ENCODE measurements at regions not wholly inside any gene's neighbourhood (a gene's known extent, or its start where the extent isn't known, plus 50 kb on each side); places are given as distances from the start of the nearest gene placed in this dataset.

GRCh38 chr12:45561488-45561887 lies 168.0 kb upstream of the ARID2 start:
- Histone ChIP-seq H3K9ac (ENCODE audit: low read length) (no peak overlapping the region), H3K27me3 (ENCODE audit: low read length) (no peaks in the 10 kb centered on the region), H2AFZ (ENCODE audit: low read length) (no peak overlapping the region), H3K27ac (ENCODE audit: low read length) (no peak overlapping the region), H3K4me2 (ENCODE audit: low read length) (no peak overlapping the region), H3K4me3 (ENCODE audit: low read length) (no peak overlapping the region), H3K4me1 (ENCODE audit: insufficient read depth, low read length) (no peaks in the 10 kb centered on the region), H3K79me2 (ENCODE audit: low read length) (no peaks in the 10 kb centered on the region), H4K20me1 (ENCODE audit: low read length) (no peaks in the 10 kb centered on the region), H3K9me2 (replicated peaks; ENCODE audit: low read length) (no peaks in the 10 kb centered on the region), H3K9me3 (ENCODE audit: low read length) (no peaks in the 10 kb centered on the region), H3K36me3 (ENCODE audit: low read depth, low read length) (no peaks in the 10 kb centered on the region), H3F3A (ENCODE audit: low read length, unreplicated experiment) (no peaks in the 10 kb centered on the region)
- CTCF ChIA-PET, result no interaction called here
- no TSS peak for BruUV-seq (replicated peaks)
- TF ChIP-seq EZH2 (IDR thresholded peaks at IDR 0.05; ENCODE audit: low read length, unreplicated experiment) (no peak), EZH2phosphoT487 (IDR thresholded peaks at IDR 0.05; ENCODE audit: borderline replicate concordance, low read length) (no peak)
- TF ChIP-seq, protein P1, sequence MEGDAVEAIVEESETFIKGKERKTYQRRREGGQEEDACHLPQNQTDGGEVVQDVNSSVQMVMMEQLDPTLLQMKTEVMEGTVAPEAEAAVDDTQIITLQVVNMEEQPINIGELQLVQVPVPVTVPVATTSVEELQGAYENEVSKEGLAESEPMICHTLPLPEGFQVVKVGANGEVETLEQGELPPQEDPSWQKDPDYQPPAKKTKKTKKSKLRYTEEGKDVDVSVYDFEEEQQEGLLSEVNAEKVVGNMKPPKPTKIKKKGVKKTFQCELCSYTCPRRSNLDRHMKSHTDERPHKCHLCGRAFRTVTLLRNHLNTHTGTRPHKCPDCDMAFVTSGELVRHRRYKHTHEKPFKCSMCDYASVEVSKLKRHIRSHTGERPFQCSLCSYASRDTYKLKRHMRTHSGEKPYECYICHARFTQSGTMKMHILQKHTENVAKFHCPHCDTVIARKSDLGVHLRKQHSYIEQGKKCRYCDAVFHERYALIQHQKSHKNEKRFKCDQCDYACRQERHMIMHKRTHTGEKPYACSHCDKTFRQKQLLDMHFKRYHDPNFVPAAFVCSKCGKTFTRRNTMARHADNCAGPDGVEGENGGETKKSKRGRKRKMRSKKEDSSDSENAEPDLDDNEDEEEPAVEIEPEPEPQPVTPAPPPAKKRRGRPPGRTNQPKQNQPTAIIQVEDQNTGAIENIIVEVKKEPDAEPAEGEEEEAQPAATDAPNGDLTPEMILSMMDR (conservative IDR thresholded peaks at IDR 0.05; ENCODE audit: low read depth, low read length), result no peak
- DNase-seq (no peak), ATAC-seq (no peak)
- intact Hi-C loops (cut with micrococcal nuclease), result no loop called here
- POLR2A ChIA-PET (ENCODE audit: unreplicated experiment), result no interaction called here

DNA sequence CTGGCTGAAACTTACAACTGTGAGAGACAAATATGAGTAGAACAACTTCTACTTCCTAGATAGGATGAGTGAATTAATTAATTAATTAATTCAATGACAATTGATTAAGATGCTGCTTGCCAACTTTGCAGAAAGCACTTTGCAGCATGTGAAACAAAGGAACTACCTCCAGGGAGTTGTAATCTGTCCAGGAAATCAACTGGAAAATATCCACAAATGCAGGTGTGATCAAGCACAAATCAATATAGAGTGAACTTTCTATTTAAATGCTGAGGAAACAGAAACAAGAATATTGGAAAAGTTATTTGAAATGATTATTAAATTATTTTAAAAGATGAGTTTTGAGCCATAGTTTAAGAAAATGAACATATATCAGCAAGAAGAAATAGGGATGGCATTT lies 163.9 kb upstream of the ARID2 start:
- BruUV-seq (replicated peaks), result no TSS peak
- no peaks in the 10 kb centered on the region for H3K9me2 ChIP-seq (replicated peaks; ENCODE audit: low read length)
- TF ChIP-seq, protein P1 (conservative IDR thresholded peaks at IDR 0.05; ENCODE audit: low read depth, low read length), result no peak
- no peak for TF ChIP-seq EZH2 (IDR thresholded peaks at IDR 0.05; ENCODE audit: low read length, unreplicated experiment)
- TF ChIP-seq EZH2phosphoT487 (IDR thresholded peaks at IDR 0.05; ENCODE audit: borderline replicate concordance, low read length), result no peak
- POLR2A ChIA-PET (ENCODE audit: unreplicated experiment), result no interaction called here
- CTCF ChIA-PET, result no interaction called here
- no peaks in the 10 kb centered on the region for H4K20me1 ChIP-seq (ENCODE audit: low read length)
- no peaks in the 10 kb centered on the region for H3K36me3 ChIP-seq (ENCODE audit: low read depth, low read length)
- no peaks in the 10 kb centered on the region for H3K79me2 ChIP-seq (ENCODE audit: low read length)
- H3F3A ChIP-seq (ENCODE audit: low read length, unreplicated experiment), result no peaks in the 10 kb centered on the region
- no peak overlapping the region for H3K27ac ChIP-seq (ENCODE audit: low read length)
- no peak overlapping the region for H3K4me2 ChIP-seq (ENCODE audit: low read length)
- no peak for ATAC-seq
- H3K4me1 ChIP-seq (ENCODE audit: insufficient read depth, low read length), result no peaks in the 10 kb centered on the region
- H3K27me3 ChIP-seq (ENCODE audit: low read length), result no peaks in the 10 kb centered on the region
- no peaks in the 10 kb centered on the region for H3K9me3 ChIP-seq (ENCODE audit: low read length)
- H3K4me3 ChIP-seq (ENCODE audit: low read length), result no peak overlapping the region
- intact Hi-C loops (cut with micrococcal nuclease), result no loop called here
- DNase-seq, result no peak
- no peak overlapping the region for H3K9ac ChIP-seq (ENCODE audit: low read length)
- no peak overlapping the region for H2AFZ ChIP-seq (ENCODE audit: low read length)

GRCh38 chr12:45566257-45566656 lies 163.2 kb upstream of the ARID2 start:
- Histone ChIP-seq H3K27ac (ENCODE audit: low read length) (no peak overlapping the region), H3K4me2 (ENCODE audit: low read length) (no peak overlapping the region), H3K79me2 (ENCODE audit: low read length) (no peaks in the 10 kb centered on the region), H3K9me2 (replicated peaks; ENCODE audit: low read length) (no peaks in the 10 kb centered on the region), H3K4me3 (ENCODE audit: low read length) (no peak overlapping the region), H3K9me3 (ENCODE audit: low read length) (no peaks in the 10 kb centered on the region), H3K36me3 (ENCODE audit: low read depth, low read length) (no peaks in the 10 kb centered on the region), H4K20me1 (ENCODE audit: low read length) (no peaks in the 10 kb centered on the region), H3K27me3 (ENCODE audit: low read length) (no peaks in the 10 kb centered on the region), H2AFZ (ENCODE audit: low read length) (no peak overlapping the region), H3K4me1 (ENCODE audit: insufficient read depth, low read length) (no peaks in the 10 kb centered on the region), H3K9ac (ENCODE audit: low read length) (no peak overlapping the region), H3F3A (ENCODE audit: low read length, unreplicated experiment) (no peaks in the 10 kb centered on the region)
- intact Hi-C loops (cut with micrococcal nuclease), result no loop called here
- ATAC-seq (no peak), DNase-seq (no peak)
- ChIA-PET POLR2A (ENCODE audit: unreplicated experiment) (no interaction called here), CTCF (no interaction called here)
- BruUV-seq (replicated peaks), result no TSS peak
- TF ChIP-seq EZH2phosphoT487 (IDR thresholded peaks at IDR 0.05; ENCODE audit: borderline replicate concordance, low read length), result no peak
- TF ChIP-seq EZH2 (IDR thresholded peaks at IDR 0.05; ENCODE audit: low read length, unreplicated experiment), result no peak
- TF ChIP-seq, protein P1 (conservative IDR thresholded peaks at IDR 0.05; ENCODE audit: low read depth, low read length), result no peak

Data from PC-3 (cell line).